ENCODE measurements at regions not wholly inside any gene's neighbourhood (a gene's known extent, or its start where the extent isn't known, plus 50 kb on each side); places are given as distances from the start of the nearest gene placed in this dataset.

DNA sequence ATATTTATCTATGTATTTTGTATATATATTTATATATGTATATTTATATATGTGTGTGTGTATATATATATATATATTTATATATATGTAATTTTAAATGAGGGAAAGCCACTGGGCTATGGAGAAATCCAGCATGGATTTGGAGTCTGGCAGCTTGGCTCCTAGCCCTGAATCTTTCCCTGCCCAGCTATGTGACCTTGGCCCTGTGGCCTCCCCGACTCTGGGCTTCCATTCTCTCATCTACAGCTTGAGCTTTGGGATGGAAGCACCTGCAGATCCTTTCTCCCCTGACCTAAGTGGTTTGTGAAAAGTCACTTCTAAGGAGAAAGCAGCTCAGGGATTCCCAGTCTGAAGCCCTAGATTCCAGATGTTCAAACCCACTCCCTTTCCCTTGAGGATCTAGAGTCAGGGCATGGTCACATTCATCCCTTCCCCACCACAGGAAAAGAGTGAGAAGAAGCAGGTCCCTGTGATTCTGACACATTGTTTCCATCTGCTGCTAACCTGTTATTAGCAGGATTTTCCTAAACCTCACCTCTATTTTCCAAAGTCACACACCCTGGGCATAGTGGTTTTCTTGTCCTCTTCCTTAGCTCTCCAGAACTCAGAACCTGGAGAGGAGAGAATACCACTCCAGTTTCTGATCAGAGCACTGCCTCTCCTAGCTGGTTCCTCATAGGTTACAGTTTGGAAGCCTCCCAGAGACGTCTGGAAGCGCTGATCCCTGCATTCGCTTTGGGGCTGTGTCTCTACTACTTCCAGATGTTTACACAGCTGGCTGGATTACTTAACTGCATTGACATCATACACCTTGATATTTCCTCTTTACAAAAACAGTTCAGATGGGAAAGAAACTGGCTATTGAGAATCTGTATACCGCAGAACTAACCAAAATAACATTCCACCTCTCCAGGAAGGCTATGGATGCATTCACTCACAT, 327.5 kb upstream of the ZMIZ1 start:
- DNase-seq = peak in 1 of 10 donors; percentile 46
- intact Hi-C loops (cut with DNase I) = no loop called here

DNA sequence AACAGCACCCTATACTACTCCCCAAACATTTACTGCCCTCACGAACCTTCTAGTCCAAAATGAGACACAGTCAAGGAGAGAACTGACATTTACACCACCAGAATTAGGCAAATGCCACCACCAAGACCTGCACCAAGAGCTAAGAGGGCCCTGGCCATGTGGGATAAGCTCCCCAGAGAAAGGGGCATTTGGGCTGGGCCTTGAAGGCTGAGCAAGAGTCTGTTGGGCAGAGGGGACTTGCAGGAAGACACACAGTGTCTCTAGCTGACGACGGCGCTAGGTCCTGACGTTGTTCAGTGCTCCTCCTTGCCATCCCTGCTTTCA, 326.4 kb upstream of the ZMIZ1 start:
- intact Hi-C loops (cut with DNase I) = no loop called here
- DNase-seq = peak in 1 of 10 donors; percentile 51

DNA sequence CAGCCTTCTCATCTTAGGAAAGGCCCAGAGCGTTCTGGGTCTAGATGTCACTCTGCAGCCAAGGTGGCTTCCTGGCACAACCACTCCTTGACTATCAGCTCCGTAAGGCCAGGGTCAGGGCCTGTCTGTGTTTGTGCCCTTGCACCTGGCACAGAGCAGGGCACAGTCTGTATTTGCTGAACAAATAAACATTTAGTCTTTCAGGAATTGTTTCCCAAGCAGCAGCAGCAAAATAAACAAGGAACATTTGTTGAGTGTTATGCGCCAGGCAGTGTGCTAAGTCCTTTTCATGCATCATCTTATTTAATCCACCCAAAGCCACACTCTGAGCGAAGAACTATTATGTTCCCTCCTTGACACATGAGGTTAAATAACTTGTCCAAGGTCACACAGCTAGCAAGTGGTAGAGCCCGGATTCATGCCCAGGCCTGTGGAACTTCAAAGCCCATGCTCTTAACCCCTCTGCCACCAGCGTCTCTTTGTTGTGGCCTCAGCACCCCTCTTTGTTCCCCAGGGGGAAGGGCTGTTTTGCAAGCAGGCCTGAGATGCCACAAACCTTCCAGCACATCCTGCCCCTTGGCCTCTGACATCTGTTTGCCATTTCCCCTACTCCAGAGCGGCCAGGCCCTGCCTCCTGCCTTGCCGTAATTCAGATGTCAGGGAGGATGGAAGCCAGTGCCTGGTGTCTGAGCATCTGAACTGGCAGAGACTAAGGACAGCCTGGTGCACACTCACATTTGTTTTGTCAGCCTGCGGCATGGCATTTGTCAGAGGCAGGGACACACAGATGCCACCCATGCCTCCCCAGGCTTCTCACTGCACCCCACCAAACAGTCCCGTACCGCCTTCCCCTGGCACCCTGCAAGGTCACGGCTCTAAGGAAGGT, 325.8 kb upstream of the ZMIZ1 start:
- intact Hi-C loops (cut with DNase I) = no loop called here
- peak in 2 of 10 donors; percentile 52 to 57 for DNase-seq

DNA sequence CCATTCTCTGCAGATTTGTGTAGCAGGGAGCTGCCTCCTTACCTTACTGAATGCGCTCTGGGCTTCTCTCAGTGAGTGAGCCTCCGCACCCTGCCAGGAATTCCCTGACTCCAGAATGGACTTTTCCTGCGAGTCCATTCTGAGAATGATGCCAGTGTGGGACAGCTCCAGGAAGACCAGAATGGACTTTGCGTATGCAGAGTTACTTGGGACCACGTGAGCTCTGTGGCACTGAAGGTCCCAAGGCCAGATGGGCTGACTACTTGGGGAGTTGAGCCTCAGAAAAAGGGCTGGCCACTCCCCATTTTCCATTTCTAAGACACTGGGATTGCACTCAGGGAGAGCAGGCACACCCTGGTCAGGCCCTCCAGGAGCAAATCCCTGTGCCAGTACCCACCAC, 324.7 kb upstream of the ZMIZ1 start:
- DNase-seq = peak in 2 of 10 donors; percentile 37 to 66
- intact Hi-C loops (cut with DNase I) = no loop called here

DNA sequence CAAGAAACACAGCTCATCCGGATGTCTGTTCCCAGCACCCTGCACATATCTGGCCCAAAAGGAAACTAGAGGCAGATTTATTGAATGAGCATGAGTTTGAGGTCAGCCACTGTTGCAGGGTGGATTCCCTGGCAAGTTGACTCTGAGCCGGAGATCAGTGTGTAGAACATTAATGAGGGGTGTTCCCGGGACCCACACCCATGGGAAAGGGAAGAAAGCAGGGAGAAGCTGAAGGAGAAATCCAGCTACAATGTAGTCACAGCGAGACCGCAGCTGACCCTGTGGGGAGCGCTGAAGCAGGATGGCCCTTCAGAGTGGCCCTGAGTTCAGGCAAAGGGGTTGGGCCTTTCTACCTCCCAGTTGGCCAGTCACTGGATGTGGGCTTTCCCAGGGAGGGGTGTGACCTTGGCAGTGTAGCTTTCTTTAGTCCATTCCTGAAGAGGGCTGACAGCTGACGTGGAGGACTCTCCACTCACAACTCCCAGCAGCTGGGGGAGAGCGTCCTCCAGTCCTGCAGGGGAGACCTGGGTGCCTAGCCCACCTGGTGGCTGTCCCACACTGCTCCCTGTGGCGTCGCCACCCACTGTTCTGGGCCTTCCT, 324.2 kb upstream of the ZMIZ1 start:
- peak in 3 of 10 donors; percentile 46 to 75 (median 66) for DNase-seq
- intact Hi-C loops (cut with DNase I) = no loop called here

DNA sequence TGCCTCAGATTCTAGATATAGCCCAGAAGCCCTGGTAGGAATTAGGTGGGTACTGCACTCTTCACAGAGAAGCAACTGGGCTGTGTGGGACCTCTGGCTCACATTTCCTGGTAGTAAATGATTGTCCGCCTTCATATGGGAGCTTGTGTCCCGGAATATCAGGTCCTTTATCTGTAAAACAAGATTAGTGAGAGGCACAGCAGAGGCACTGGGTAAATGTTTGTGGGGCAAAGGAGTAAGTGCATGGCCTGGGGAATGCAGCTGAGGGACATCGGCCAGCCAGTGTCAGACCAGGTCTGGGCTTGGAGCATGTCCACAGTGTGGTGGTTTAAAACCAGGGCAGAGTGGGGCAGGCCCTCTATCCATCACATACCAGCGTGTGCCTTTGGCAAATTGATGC, 323.3 kb upstream of the ZMIZ1 start:
- DNase-seq = peak in 2 of 10 donors; percentile 22 to 37
- intact Hi-C loops (cut with DNase I) = no loop called here

DNA sequence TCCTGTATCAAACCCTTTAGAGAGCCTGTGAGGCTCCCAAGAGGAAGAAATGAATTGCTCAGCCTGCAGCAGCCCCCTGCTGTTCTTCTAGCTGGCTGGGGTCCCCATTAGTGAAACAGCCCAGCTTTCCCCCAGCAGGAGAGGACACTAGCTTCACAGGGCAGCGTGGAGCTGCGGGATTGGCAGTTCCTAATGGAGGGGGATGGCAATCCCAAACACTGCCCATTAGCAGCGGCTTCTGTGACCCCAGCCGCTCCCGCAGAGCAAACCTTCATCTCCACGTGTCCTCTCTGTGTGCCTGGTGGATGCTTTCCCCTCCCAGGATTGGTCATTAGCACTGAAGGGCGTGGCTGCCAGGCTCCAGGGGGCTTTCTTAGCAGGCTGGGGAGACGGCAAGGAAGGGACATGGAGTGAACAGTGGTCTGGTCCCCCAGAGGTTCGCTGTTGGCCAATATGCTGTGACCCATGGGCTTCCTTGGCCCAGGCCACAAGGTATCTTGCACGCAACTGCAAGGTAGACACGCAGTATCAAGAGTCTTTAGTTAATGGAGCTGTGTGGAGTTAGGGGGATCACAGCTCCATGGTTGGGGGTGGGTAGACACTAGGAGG, 322.5 kb upstream of the ZMIZ1 start:
- peak in 2 of 10 donors; percentile 27 to 59 for DNase-seq
- intact Hi-C loops (cut with DNase I) = no loop called here

DNA sequence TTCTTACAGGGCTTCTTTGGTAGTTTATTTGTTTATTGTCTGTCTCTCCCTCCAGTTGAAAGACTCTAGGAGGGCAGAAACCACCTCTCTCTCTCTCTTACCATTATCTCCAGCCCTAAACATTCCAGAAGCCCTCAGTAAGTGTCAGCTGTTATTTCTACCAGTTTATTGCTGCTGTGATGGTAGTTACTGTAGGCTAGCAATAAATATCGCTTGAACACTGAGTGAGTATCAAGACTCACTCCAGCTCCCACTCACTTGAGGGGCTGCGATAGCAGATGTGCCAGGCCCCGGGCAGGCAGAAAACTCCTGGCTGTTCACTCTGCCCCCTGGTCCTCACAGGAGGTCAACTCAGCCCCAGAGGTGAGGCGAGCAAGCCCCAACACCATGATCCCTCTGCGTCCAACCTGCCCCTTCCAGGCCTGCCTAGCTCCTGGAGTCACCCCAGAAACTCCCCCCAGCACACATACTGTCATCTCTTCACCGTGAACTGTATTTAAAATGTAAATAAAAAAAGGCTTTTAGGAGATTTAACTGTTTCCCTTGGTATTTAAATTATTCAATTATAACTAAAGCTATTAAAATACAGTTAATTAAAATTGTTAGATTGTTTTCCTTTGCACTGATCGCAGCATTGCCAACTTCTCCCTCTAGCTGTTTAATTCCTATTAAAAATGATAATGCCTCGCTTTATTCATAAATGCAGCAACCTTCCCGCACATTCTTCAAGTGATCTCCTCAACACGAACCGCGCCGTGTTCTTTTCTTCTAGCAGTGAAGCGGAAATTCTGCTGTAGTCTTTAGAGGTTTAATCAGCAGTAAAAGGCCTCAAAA, 321.1 kb upstream of the ZMIZ1 start:
- intact Hi-C loops (cut with DNase I) = no loop called here
- DNase-seq = peak in 2 of 10 donors; percentile 41 to 56

DNA sequence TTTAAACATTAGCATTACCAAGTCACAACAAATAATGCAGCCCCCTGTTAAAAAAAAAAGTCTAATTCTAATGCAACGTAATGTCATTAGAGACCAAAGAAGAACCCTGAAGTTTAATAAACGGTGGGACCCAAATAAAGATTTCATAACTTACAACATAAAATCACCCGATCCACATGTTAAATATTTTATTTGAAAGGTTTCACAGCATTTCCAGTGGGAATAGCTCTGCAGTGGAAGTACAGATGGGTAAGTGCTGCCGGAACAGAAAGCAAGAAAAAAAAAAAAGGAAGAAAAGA, 320.6 kb upstream of the ZMIZ1 start:
- DNase-seq = no peak
- intact Hi-C loops (cut with DNase I) = no loop called here

DNA sequence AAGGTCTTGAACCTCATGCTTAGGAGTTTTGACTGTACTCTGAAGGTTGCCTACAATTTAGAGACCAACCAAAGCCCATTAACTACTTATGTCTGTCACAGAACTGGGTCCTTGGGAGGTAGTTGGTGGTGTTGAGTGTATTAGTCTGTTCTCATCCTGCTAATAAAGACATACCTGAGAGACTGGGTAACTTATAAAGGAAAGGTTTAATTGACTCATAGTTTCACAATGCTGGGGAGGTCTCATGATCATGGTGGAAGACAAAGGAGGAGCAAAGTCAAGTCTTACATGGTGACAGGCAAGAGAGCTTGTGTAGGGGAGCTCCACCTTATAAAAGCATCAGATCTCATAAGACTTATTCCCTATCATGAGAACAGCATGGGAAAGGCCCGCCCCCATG, 319.6 kb upstream of the ZMIZ1 start:
- intact Hi-C loops (cut with DNase I) = no loop called here
- peak in 1 of 10 donors; percentile 9 for DNase-seq

DNA sequence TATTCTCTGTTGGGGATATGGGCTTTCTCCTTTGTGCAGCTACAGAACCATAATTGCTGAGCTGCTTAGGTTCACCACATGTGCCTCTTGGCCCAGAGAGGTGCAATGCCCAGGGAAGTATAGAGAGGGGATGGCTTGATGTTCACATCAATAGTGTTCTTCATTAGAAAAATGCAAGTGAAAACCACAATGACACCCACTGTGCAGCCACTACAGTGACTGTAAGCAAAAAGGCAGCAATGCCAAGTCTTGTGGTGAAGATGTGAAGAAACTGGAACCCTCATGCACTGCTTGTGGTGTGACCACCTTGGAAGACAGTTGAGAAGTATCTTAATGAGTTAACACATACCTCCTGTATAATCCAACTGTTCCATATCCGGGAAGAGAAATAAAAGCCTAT, 318.9 kb upstream of the ZMIZ1 start:
- DNase-seq = no peak
- intact Hi-C loops (cut with DNase I) = no loop called here

DNA sequence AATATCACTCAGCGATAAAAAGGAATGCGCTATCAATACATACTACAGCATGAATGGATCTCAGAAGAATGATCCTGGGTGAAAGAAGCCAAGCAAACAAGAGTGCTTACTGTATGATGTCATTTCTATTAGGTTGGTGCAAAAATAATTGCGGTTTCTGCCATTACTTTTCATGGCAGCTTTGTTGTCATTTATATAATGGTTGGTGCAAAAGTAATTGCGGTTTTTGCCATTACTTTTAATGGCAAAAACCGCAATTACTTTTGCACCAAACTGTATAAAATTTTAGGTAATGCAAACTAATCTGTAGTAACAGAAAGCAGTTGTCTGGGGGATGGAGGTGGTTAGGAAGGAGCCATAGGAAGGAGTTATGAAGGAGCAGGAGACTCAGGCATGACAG, 318.3 kb upstream of the ZMIZ1 start:
- intact Hi-C loops (cut with DNase I) = no loop called here
- DNase-seq = no peak

DNA sequence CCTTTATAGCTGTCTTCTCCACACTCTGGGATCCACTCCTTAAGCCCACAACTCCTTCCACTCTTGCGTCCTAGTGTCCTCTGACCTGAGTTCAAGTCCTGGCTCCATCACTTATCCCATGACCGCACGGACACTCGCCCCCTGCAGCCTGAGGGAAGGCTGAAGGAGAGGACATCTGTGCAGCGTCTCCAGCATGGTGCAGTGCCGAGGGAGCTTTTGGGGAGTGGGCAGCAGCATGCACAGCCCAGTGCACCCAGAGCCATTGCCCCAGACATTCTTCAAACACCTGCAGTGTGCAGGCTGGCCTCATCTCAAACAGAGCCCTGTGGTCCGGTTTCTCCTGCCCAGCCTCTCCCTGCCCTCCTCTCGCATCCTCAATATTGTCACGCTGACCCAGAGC, 317.1 kb upstream of the ZMIZ1 start:
- peak in 2 of 10 donors; percentile 46 to 66 for DNase-seq

DNA sequence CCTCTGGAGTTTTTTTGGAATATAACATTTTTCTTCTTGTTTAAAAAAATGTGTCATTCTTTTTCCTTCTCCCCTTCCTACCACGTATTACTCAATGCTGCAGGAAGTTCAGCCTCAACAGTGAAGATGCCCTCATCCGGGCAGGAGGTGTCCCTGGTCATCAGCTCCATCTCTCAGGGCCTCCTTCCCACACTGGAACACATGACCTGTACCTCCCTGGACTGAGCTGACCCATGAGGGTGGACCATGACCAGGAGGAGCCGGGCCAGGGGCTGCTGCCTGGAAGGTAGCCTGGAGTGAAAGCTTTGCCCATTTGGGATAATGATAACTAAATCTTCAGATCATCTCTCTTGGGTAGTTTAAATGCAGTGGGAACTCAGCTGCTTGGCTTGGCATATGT, 316.5 kb upstream of the ZMIZ1 start:
- intact Hi-C loops (cut with DNase I) = no loop called here
- DNase-seq = peak in 2 of 10 donors; percentile 34 to 56

More for the DNA sequence above, 317.1 kb upstream of the ZMIZ1 start:
- intact Hi-C loops (cut with DNase I) = no loop called here

DNA sequence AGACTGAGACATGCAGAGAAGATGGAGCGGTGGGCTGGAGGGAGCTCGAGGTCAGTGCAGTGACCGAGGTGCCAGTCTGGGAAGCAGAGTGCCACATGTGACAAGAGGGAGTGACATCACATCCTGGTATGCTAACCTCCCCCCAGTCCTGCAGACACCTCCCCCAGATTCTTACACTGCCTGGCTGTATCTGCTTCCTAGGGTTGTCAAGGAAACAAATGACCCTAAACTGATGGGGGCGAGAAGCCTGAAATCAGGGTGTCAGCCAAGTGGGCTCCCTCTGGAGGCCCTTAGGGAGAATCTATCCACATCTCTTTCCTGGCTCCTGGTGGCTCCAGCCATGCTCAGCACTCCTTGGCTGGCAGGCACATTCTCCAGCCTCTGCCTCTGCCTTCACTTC, 316.1 kb upstream of the ZMIZ1 start:
- intact Hi-C loops (cut with DNase I) = no loop called here
- DNase-seq = peak in 2 of 10 donors; percentile 20 to 43

DNA sequence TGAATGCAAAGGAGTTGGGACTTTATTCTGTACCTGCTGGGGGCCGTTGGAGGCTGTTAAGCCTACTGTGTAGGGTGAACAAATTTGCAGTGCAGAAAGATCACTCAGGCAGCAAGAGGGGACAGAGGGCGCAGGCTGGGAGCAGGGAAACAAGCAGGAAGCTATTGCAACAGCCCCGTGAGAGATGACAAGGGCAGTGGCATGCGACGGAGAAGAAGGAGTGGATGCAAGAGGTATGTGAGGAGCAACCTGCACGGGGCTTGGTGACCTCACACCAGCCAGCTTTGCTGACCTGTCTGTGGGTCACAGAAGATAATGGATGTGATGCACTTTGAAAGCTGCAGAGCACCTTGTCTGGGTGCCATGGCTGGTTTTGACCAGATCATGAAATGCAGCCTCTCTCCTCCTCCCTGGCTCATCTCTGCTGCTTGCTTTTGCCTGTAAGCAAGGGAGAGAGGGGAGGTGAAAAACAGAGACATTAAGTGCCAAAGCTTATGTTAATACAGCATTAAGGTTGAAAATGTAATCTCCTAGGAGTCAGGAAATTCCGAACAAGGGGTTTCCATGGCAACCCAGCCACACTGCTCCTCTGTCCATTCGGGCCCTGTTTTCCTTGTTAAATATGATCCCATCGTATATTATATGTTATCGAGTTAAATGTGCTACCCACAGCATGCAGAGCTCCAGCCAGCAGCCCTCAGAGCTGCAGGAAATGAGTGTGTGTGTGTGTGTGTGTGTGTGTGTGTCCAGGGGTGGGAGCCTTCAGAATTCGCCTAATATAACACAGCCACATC, 314.3 kb upstream of the ZMIZ1 start:
- intact Hi-C loops (cut with DNase I) = no loop called here
- peak in 3 of 10 donors; percentile 64 to 71 (median 70) for DNase-seq

DNA sequence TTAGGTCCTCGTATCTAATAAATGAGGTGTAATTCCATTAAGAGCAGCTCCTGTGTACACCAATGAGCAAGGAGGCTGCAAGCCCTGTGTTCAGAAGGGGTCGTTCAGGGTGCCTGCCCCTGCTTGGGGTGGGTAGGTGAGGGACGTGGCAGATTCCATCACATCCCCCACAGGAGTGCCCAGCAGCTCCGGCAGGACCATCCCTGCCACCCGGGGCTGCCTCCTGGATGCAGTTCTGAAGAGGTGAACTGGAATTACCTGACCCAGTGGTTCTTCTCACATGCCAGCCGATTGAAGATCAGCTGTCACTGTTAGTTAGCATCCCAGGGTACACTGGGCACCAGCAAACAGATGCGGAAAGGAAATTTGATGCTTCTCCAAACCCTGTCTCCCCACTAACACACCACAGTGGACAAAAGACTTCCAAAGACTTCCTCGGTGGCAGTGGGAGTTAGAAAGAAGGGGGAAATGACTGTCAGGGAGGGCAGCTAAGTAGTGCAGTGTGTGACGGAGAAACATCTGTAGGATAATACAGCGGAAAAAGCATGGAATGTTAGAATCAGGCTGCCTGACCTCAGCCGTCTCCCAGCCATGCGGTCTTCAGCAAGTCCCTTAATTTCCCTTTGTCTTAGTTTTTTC, 313.6 kb upstream of the ZMIZ1 start:
- intact Hi-C loops (cut with DNase I) = no loop called here
- peak in 2 of 10 donors; percentile 53 to 74 for DNase-seq

DNA sequence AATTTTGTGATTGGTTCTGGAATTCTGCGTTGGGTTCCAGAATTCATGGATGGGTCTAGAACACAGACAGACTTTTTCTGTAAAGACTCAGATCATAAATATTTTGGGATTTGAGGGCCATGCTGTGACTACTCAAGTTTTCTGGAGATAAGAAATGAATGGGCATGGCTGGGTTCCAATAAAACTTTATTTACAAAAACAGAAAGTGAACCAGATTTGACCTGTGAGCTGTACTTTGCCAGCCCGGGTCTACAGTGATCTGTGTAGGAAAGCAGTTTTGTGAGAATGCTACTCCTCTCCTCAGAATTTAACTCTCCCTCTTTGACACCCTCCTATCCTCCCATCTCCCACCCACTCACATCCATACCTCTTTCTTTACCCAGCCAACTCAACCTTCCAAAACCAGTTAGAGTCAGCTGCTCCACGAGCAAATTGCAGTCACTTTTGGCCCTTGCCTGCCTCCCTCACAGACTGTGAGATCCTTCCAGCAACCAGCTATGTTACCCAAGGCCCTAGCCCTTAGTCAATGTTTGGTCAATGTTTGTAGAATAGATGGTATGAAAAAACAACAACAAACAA, 312.8 kb upstream of the ZMIZ1 start:
- peak in 3 of 10 donors; percentile 10 to 47 (median 38) for DNase-seq
- intact Hi-C loops (cut with DNase I) = no loop called here
